ENCODE measurements at regions not wholly inside any gene's neighbourhood (a gene's known extent, or its start where the extent isn't known, plus 50 kb on each side); places are given as distances from the start of the nearest gene placed in this dataset.

- no peak overlapping the region for H3K4me3 ChIP-seq (replicated peaks; ENCODE audit: low read depth, low read length)
- DNase-seq (ENCODE audit: extremely low read depth, low read depth) = no peak
- no peak for TF ChIP-seq CTCF (IDR thresholded peaks at IDR 0.05; ENCODE audit: low read depth, low read length, missing control alignments)
These were observed 132.5 kb downstream of the ALDH8A1 start for GRCh38 chr6:134817448-134817847.

- no peak overlapping the region for H3K4me3 ChIP-seq (replicated peaks; ENCODE audit: low read depth, low read length)
- TF ChIP-seq CTCF (IDR thresholded peaks at IDR 0.05; ENCODE audit: low read depth, low read length, missing control alignments) = no peak
- DNase-seq (ENCODE audit: extremely low read depth, low read depth) = no peak
These were observed 133.1 kb downstream of the ALDH8A1 start for GRCh38 chr6:134816780-134817179.

GRCh38 chr6:134816300-134816699 lies 133.6 kb downstream of the ALDH8A1 start:
- TF ChIP-seq CTCF (IDR thresholded peaks at IDR 0.05; ENCODE audit: low read depth, low read length, missing control alignments) = no peak
- no peak overlapping the region for H3K4me3 ChIP-seq (replicated peaks; ENCODE audit: low read depth, low read length)
- no peak for DNase-seq (ENCODE audit: extremely low read depth, low read depth)

DNA sequence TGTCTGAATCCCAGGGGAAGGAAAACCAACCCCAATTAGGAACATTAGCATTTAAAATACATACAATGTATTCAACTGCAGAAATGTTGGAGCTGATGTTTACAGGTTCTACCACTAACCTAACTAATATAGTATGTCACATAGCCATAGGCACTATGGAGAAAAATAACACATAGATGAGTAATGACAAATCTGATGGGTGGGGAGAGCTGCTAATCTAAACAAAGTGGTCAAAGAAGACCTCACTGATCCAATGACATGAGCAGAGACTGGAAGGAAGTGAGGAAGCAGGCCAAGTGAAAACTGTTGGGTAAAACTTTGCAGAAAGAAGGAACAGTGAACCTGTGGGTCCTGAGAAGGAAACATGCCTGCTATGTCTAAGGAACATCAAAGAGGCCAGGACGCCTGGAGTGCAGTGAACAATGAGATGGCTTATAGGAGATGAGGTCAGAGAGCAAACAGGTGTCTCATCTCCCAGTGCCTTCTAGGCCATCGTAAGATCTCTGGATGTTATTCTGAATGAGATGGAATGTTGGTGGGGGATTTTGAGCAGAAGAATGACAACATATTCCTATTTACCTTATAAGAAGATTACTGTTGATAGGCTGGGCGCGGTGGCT lies 135.7 kb downstream of the ALDH8A1 start:
- DNase-seq (ENCODE audit: extremely low read depth, low read depth) = no peak
- TF ChIP-seq CTCF (IDR thresholded peaks at IDR 0.05; ENCODE audit: low read depth, low read length, missing control alignments) = no peak
- H3K4me3 ChIP-seq (replicated peaks; ENCODE audit: low read depth, low read length) = no peak overlapping the region

DNA sequence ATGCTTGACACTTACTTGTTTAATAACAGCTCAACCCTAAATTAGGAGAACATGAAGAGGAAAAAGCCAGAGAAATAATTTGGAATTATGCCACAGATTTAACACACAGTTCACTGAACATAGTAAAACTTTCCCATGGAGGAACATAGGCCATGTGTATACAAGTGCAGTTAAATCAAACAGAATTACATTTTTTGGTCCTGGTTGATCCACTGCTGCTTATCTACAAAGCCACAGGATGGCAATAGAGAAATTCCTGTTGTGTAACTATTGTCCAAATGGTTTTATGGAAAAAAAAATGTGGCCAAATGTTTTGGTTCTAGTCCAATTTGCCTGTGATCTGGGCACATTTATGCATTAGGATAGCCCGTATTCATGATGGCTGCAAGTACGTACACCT lies 136.8 kb downstream of the ALDH8A1 start:
- TF ChIP-seq CTCF (IDR thresholded peaks at IDR 0.05; ENCODE audit: low read depth, low read length, missing control alignments) = no peak
- H3K4me3 ChIP-seq (replicated peaks; ENCODE audit: low read depth, low read length) = no peak overlapping the region
- DNase-seq (ENCODE audit: extremely low read depth, low read depth) = no peak

DNA sequence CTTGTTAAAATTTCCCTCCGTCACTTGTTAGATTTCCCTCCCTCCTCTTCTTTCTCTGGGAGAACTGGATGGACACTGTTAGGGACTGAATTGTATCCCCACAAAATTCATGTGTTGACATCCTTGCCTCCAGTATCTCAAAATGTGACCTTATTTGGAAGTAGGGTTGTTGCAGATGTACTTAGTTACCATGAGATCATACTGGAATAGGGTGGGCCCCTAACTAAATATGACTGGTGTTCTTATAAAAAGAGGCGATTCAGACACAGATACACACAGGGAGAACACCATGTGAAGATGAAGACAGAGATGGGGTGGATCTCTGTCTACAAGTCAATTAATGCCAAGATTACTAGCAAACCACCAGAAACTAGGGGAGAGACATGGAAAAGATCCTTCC lies 139.5 kb downstream of the ALDH8A1 start:
- DNase-seq (ENCODE audit: extremely low read depth, low read depth) = no peak
- TF ChIP-seq CTCF (IDR thresholded peaks at IDR 0.05; ENCODE audit: low read depth, low read length, missing control alignments) = no peak
- no peak overlapping the region for H3K4me3 ChIP-seq (replicated peaks; ENCODE audit: low read depth, low read length)

DNA sequence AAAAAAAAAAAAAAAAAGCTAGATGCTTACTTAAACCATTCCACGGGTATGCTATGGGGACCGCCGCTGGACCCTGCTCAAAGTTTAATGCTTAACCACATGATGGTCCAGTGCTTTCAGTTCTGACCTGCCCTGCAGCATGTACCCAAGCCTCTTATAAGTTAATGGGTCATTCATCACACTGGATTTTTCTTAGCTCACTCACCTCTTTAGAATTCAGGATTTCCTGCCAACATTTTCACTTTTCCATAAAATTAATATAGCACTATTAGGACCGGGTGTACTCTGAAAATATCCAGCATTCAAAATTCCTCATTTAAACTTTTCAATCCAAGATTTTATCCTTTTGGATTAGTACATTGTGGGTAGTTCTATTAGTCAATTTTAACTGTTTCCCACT lies 140.8 kb downstream of the ALDH8A1 start:
- DNase-seq (ENCODE audit: extremely low read depth, low read depth) = no peak
- no peak overlapping the region for H3K4me3 ChIP-seq (replicated peaks; ENCODE audit: low read depth, low read length)
- no peak for TF ChIP-seq CTCF (IDR thresholded peaks at IDR 0.05; ENCODE audit: low read depth, low read length, missing control alignments)

Data from HFF-Myc (cell line).